Endothelial cell of umbilical vein (primary cell): ENCODE measurements at regions not wholly inside any gene's neighbourhood (a gene's known extent, or its start where the extent isn't known, plus 50 kb on each side); places are given as distances from the start of the nearest gene placed in this dataset.

Experiments used
- BruUV-seq: library from RNA; stranded (reverse); fragments of 400-500 nt; replicated peaks from 2 replicates; lab custom pipeline; 2021; lab: Mats Ljungman, UMichigan
- CTCF ChIA-PET: fragments of 300-600, 350-600 bp; sonication (Branson Sonifier 250); formaldehyde crosslinking; loops from one replicate; lab custom pipeline; 2021; ENCODE audit warnings: antibody characterized with exemption, inconsistent platforms; lab: Charles Lee
- POLR2A ChIA-PET: fragments of 300-600, 350-600 bp; sonication (Branson Sonifier 250); formaldehyde crosslinking; loops from one replicate; lab custom pipeline; 2021; ENCODE audit warnings: antibody characterized with exemption, inconsistent platforms; lab: Charles Lee
- DNase-seq: peaks from one replicate; pipeline ENCODE4 v3.0.0-alpha.2; 2011; ENCODE audit warnings: low read depth, low spot score
- FAIRE-seq: peaks from 2 replicates; lab custom pipeline; 2011; peaks lifted over from hg19 to GRCh38; lab: Jason Lieb, UNC
- H2AFZ ChIP-seq: 2 replicates; pipeline ENCODE4 v1.6.0; 2012; ENCODE audit warnings: low read depth, low read length, control low read depth, inconsistent platforms
- H3K27ac ChIP-seq: 2 replicates; pipeline ENCODE4 v1.5.1; 2011; ENCODE audit warnings: low read depth, mild to moderate bottlenecking, control low read depth, low read length, moderate library complexity; ENCODE audit not compliant: insufficient read depth
- H3K27me3 ChIP-seq, 2 experiments: 2 replicates each; pipeline versions ENCODE4 v1.6.0 to v1.6.1; 2011; ENCODE audit warnings: low read length in 2 of 2, mixed read lengths in 1 of 2; ENCODE audit not compliant: control insufficient read depth in 2 of 2, insufficient read depth in 2 of 2
- H3K36me3 ChIP-seq, 2 experiments: 2 replicates in 1 of 2; 3 replicates in 1 of 2; pipeline ENCODE4 v1.5.1; 2011; ENCODE audit warnings: low read length in 2 of 2, mild to moderate bottlenecking in 1 of 2, moderate library complexity in 1 of 2; ENCODE audit not compliant: control insufficient read depth in 2 of 2, insufficient read depth in 2 of 2; ENCODE audit errors: extremely low read depth in 1 of 2
- H3K4me1 ChIP-seq: 3 replicates; pipeline ENCODE4 v1.5.1; 2011; ENCODE audit warnings: mild to moderate bottlenecking, low read length; ENCODE audit not compliant: control insufficient read depth, insufficient read depth; ENCODE audit errors: extremely low read depth
- H3K4me2 ChIP-seq: 2 replicates; pipeline ENCODE4 v1.6.1; 2011; ENCODE audit warnings: low read length, control low read depth, mixed read lengths; ENCODE audit not compliant: insufficient read depth
- H3K4me3 ChIP-seq, 3 experiments: fragments of 200-600 bp in 1 of 3; sonication (generic), shearing (Covaris generic) in 1 of 3; replicated peaks in 1 of 3; 2 replicates each; pipeline ENCODE4 v1.5.1; 2011 to 2016; ENCODE audit warnings: control low read depth in 3 of 3, low read length in 3 of 3, mild to moderate bottlenecking in 2 of 3, inconsistent platforms in 1 of 3, low read depth in 1 of 3, moderate library complexity in 1 of 3; ENCODE audit not compliant: insufficient read depth in 1 of 3
- H3K79me2 ChIP-seq: 2 replicates; pipeline ENCODE4 v1.6.0; 2012; ENCODE audit warnings: low read length, inconsistent platforms; ENCODE audit not compliant: control insufficient read depth, insufficient read depth
- H3K9ac ChIP-seq: replicated peaks from 2 replicates; pipeline ENCODE3; 2011; ENCODE audit warnings: low read length, control low read depth; ENCODE audit not compliant: insufficient read depth; ENCODE audit errors: extremely low read depth
- H3K9me1 ChIP-seq: replicated peaks from 3 replicates; pipeline ENCODE4 v1.6.0; 2011; ENCODE audit warnings: mild to moderate bottlenecking, low read length; ENCODE audit not compliant: control insufficient read depth, insufficient read depth; ENCODE audit errors: extremely low read depth
- H3K9me3 ChIP-seq: replicated peaks from 2 replicates; pipeline ENCODE4 v1.5.1; 2012; ENCODE audit warnings: low read length, inconsistent platforms; ENCODE audit not compliant: control insufficient read depth, insufficient read depth
- H4K20me1 ChIP-seq: replicated peaks from 2 replicates; pipeline ENCODE3; 2011; ENCODE audit warnings: mild to moderate bottlenecking, low read length; ENCODE audit not compliant: control insufficient read depth, insufficient read depth; ENCODE audit errors: extremely low read depth
- CTCF ChIP-seq, 2 donors: IDR thresholded peaks; 1 replicate in 1 of 2; 2 replicates in 1 of 2; pipeline ENCODE4 v1.5.1; 2011; ENCODE audit warnings: low read length in 2 of 2, mild to moderate bottlenecking in 2 of 2, moderate library complexity in 2 of 2, control low read depth in 1 of 2, inconsistent platforms in 1 of 2, low read depth in 1 of 2; ENCODE audit not compliant: insufficient read depth in 1 of 2; ENCODE audit errors: extremely low read depth in 1 of 2
- EZH2 ChIP-seq: IDR thresholded peaks from 2 replicates; pipeline ENCODE4 v1.6.1; 2012; ENCODE audit warnings: borderline replicate concordance, low read depth, mild to moderate bottlenecking, moderate library complexity, low read length, inconsistent platforms; ENCODE audit not compliant: severe bottlenecking
- FOS ChIP-seq: IDR thresholded peaks from 2 replicates; pipeline ENCODE4 v1.6.1; 2011; ENCODE audit warnings: mild to moderate bottlenecking, low read length, moderate library complexity, borderline replicate concordance; ENCODE audit not compliant: insufficient read depth
- GATA2 ChIP-seq: IDR thresholded peaks from 2 replicates; pipeline ENCODE4 v1.7.0; 2011; ENCODE audit warnings: low read depth, mild to moderate bottlenecking, moderate library complexity, mixed read lengths, low read length; ENCODE audit not compliant: insufficient read length, insufficient read depth
- JUN ChIP-seq: IDR thresholded peaks from 2 replicates; pipeline ENCODE4 v1.6.1; 2011; ENCODE audit warnings: borderline replicate concordance, low read depth; ENCODE audit not compliant: insufficient read length, insufficient read depth
- MAX ChIP-seq: IDR thresholded peaks from 2 replicates; pipeline ENCODE4 v1.6.1; 2011; ENCODE audit not compliant: insufficient read depth, insufficient read length
- MYC ChIP-seq: IDR thresholded peaks from one replicate; pipeline ENCODE4 v1.6.1; 2011; ENCODE audit warnings: mild to moderate bottlenecking, low read depth, low read length
- POLR2A ChIP-seq: IDR thresholded peaks from 2 replicates; pipeline ENCODE4 v1.6.1; 2012; ENCODE audit warnings: low read depth, mild to moderate bottlenecking, control low read depth, low read length
- POLR2AphosphoS5 ChIP-seq: IDR thresholded peaks from 2 replicates; pipeline ENCODE4 v1.6.1; 2012; ENCODE audit warnings: low read depth, mild to moderate bottlenecking, control low read depth, low read length, moderate library complexity; ENCODE audit not compliant: insufficient read depth
- dilution Hi-C: fragments of 300-500 bp; cut with MboI; formaldehyde crosslinking; loops from one replicate; pipeline ENCODE4 v1.15.0; 2019; ENCODE audit warnings: low sequenced_read_pairs; ENCODE audit not compliant: extremely low pct_ligation_motif_present
- intact Hi-C: fragments of 100-400 bp; cut with micrococcal nuclease; formaldehyde crosslinking; loops from one replicate; pipeline ENCODE4 v1.10.0; 2022

GRCh38 chr22:49129736-49130135, 697.9 kb downstream of the BRD1 start:
- no peak overlapping the region for H3K27ac ChIP-seq
- no peak overlapping the region for H3K4me2 ChIP-seq
- H3K4me3 ChIP-seq = no peak overlapping the region
- FAIRE-seq (no peak), DNase-seq (no peak)
- ChIA-PET CTCF (no interaction called here), POLR2A (no interaction called here)
- TF ChIP-seq FOS (no peak), POLR2AphosphoS5 (no peak), CTCF (IDR thresholded peaks at IDR 0.05; ENCODE audit: extremely low read depth in 1 of 2, insufficient read depth in 1 of 2, low read depth in 1 of 2, low read length in 2 of 2) (no peak), EZH2 (no peak), POLR2A (no peak), MYC (no peak), GATA2 (no peak), JUN (no peak), MAX (no peak)
- no peak overlapping the region for H3K9ac ChIP-seq
- no peaks in the 10 kb centered on the region for H4K20me1 ChIP-seq
- no peaks in the 10 kb centered on the region for H3K9me1 ChIP-seq
- no peaks in the 10 kb centered on the region for H3K36me3 ChIP-seq
- H3K4me1 ChIP-seq = no peaks in the 10 kb centered on the region
- dilution Hi-C loops (no loop called here), intact Hi-C loops (no loop called here)
- no peak overlapping the region for H2AFZ ChIP-seq
- H3K79me2 ChIP-seq = no peaks in the 10 kb centered on the region
- no TSS peak for BruUV-seq
- H3K9me3 ChIP-seq = no peaks in the 10 kb centered on the region
- no peaks in the 10 kb centered on the region for H3K27me3 ChIP-seq
